HEK293 (cell line): ENCODE measurements at regions not wholly inside any gene's neighbourhood (a gene's known extent, or its start where the extent isn't known, plus 50 kb on each side); places are given as distances from the start of the nearest gene placed in this dataset.

ENCODE experiments used
- MEIS1 ChIP-seq: sonication (generic); formaldehyde crosslinking; IDR thresholded peaks from 2 replicates; pipeline ENCODE4 v1.8.1; 2022; ENCODE audit warnings: missing genetic modification reagents, mild to moderate bottlenecking, borderline replicate concordance
- ZNF174 ChIP-seq: fragments of 450-650 bp; formaldehyde crosslinking; IDR thresholded peaks from 2 replicates; pipeline ENCODE4 v1.5.0; 2017; ENCODE audit warnings: missing biosample characterization, mild to moderate bottlenecking, missing genetic modification characterization
- TF ChIP-seq, protein P1 (sequence below): fragments of 450-650 bp; formaldehyde crosslinking; IDR thresholded peaks from 2 replicates; pipeline ENCODE4 v1.5.1; 2016; ENCODE audit warnings: missing biosample characterization, missing genetic modification characterization, low read depth
- TF ChIP-seq, protein P2 (sequence below): fragments of 450-650 bp; formaldehyde crosslinking; IDR thresholded peaks from 2 replicates; pipeline ENCODE4 v1.5.1; 2016; ENCODE audit warnings: missing biosample characterization, missing genetic modification characterization
- TF ChIP-seq, protein P3 (sequence below): fragments of 450-650 bp; formaldehyde crosslinking; IDR thresholded peaks from 2 replicates; pipeline ENCODE4 v1.5.1; 2016; ENCODE audit warnings: missing biosample characterization, missing genetic modification characterization

DNA sequence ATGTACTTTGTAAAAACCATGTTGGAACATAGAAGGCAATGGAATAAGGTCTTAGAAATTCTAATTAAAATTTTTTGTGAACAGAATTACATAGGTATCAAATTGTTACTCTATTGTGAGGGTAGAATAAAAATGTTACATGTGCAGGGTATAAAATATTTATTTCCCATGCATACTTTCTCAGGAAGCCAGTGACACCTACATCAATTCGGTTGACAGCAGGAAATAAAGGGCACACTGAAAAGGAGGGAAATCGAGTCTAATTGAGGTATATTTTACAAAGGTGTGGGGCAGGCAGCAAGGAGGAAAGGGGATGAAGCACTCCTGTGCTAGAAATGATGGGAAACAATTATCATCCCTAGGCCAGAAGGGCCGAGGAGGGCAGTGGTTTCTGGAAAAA is 244.9 kb downstream of the C7orf25 start:
- TF ChIP-seq, protein P1, sequence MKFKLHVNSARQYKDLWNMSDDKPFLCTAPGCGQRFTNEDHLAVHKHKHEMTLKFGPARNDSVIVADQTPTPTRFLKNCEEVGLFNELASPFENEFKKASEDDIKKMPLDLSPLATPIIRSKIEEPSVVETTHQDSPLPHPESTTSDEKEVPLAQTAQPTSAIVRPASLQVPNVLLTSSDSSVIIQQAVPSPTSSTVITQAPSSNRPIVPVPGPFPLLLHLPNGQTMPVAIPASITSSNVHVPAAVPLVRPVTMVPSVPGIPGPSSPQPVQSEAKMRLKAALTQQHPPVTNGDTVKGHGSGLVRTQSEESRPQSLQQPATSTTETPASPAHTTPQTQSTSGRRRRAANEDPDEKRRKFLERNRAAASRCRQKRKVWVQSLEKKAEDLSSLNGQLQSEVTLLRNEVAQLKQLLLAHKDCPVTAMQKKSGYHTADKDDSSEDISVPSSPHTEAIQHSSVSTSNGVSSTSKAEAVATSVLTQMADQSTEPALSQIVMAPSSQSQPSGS (tag by site-specific recombination), result no peak
- TF ChIP-seq, protein P2, sequence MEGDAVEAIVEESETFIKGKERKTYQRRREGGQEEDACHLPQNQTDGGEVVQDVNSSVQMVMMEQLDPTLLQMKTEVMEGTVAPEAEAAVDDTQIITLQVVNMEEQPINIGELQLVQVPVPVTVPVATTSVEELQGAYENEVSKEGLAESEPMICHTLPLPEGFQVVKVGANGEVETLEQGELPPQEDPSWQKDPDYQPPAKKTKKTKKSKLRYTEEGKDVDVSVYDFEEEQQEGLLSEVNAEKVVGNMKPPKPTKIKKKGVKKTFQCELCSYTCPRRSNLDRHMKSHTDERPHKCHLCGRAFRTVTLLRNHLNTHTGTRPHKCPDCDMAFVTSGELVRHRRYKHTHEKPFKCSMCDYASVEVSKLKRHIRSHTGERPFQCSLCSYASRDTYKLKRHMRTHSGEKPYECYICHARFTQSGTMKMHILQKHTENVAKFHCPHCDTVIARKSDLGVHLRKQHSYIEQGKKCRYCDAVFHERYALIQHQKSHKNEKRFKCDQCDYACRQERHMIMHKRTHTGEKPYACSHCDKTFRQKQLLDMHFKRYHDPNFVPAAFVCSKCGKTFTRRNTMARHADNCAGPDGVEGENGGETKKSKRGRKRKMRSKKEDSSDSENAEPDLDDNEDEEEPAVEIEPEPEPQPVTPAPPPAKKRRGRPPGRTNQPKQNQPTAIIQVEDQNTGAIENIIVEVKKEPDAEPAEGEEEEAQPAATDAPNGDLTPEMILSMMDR, result no peak
- TF ChIP-seq ZNF174 (no peak), MEIS1 (CRISPR knock-in tag) (no peak)
- TF ChIP-seq, protein P3, sequence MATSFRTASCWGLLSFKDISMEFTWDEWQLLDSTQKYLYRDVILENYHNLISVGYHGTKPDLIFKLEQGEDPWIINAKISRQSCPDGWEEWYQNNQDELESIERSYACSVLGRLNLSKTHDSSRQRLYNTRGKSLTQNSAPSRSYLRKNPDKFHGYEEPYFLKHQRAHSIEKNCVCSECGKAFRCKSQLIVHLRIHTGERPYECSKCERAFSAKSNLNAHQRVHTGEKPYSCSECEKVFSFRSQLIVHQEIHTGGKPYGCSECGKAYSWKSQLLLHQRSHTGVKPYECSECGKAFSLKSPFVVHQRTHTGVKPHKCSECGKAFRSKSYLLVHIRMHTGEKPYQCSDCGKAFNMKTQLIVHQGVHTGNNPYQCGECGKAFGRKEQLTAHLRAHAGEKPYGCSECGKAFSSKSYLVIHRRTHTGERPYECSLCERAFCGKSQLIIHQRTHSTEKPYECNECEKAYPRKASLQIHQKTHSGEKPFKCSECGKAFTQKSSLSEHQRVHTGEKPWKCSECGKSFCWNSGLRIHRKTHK (tag by site-specific recombination), result no peak
